Nephron progenitor cell (in vitro differentiated cells): ENCODE measurements at regions not wholly inside any gene's neighbourhood (a gene's known extent, or its start where the extent isn't known, plus 50 kb on each side); places are given as distances from the start of the nearest gene placed in this dataset.

Experiments used
- DNase-seq: peaks from one replicate; pipeline ENCODE4 v3.0.0; 2021
- H3K27ac Mint-ChIP-seq: 2 replicates; pipeline ENCODE4 v1.8.0; 2021; ENCODE audit warnings: mild to moderate bottlenecking, moderate library complexity, mixed read lengths
- H3K27me3 Mint-ChIP-seq: 2 replicates; pipeline ENCODE4 v1.8.0; 2021; ENCODE audit warnings: mild to moderate bottlenecking, low read depth, mixed read lengths; ENCODE audit not compliant: poor library complexity
- H3K36me3 Mint-ChIP-seq: 2 replicates; pipeline ENCODE4 v1.8.0; 2021; ENCODE audit warnings: low read depth, mixed read lengths
- H3K4me1 Mint-ChIP-seq: 2 replicates; pipeline ENCODE4 v1.8.0; 2021; ENCODE audit warnings: mixed read lengths
- H3K4me3 Mint-ChIP-seq: 2 replicates; pipeline ENCODE4 v1.8.0; 2021; ENCODE audit warnings: mild to moderate bottlenecking, moderate library complexity, mixed read lengths
- H3K9me3 Mint-ChIP-seq: 2 replicates; pipeline ENCODE4 v1.8.0; 2021; ENCODE audit warnings: mild to moderate bottlenecking, moderate library complexity, mixed read lengths
- CTCF ChIP-seq: fragments of 200-600 bp; sonication (generic); IDR thresholded peaks from 2 replicates; pipeline ENCODE4 v1.5.0; 2021; ENCODE audit warnings: antibody characterized with exemption

- no peak for DNase-seq
- peaks cover 12% of the 10 kb centered on the region for H3K27me3 Mint-ChIP-seq
- H3K9me3 Mint-ChIP-seq = no peaks in the 10 kb centered on the region
- H3K4me1 Mint-ChIP-seq = peaks cover 44% of the 10 kb centered on the region
- H3K27ac Mint-ChIP-seq = no peak overlapping the region
- TF ChIP-seq CTCF = no peak
- H3K4me3 Mint-ChIP-seq = no peak overlapping the region
- H3K36me3 Mint-ChIP-seq = no peaks in the 10 kb centered on the region
These were observed 63.7 kb upstream of the MRTFB start for GRCh38 chr16:14007450-14007849.

- no peaks in the 10 kb centered on the region for H3K36me3 Mint-ChIP-seq
- H3K27ac Mint-ChIP-seq = no peak overlapping the region
- H3K27me3 Mint-ChIP-seq = peaks cover 13% of the 10 kb centered on the region
- no peak overlapping the region for H3K4me3 Mint-ChIP-seq
- DNase-seq = no peak
- TF ChIP-seq CTCF = no peak
- no peaks in the 10 kb centered on the region for H3K9me3 Mint-ChIP-seq
- H3K4me1 Mint-ChIP-seq = peaks cover 46% of the 10 kb centered on the region
These were observed 60.1 kb upstream of the MRTFB start for GRCh38 chr16:14011001-14011400.

- no peaks in the 10 kb centered on the region for H3K9me3 Mint-ChIP-seq
- TF ChIP-seq CTCF = no peak
- no peak for DNase-seq
- peak overlapping the region; percentile 37 for H3K4me3 Mint-ChIP-seq
- H3K27me3 Mint-ChIP-seq = peaks cover 14% of the 10 kb centered on the region
- H3K4me1 Mint-ChIP-seq = peaks cover 47% of the 10 kb centered on the region
- H3K36me3 Mint-ChIP-seq = no peaks in the 10 kb centered on the region
- no peak overlapping the region for H3K27ac Mint-ChIP-seq
These were observed 59.3 kb upstream of the MRTFB start for GRCh38 chr16:14011846-14012245.

GRCh38 chr16:14013145-14013570 is 58.0 kb upstream of the MRTFB start:
- DNase-seq = no peak
- H3K36me3 Mint-ChIP-seq = no peaks in the 10 kb centered on the region
- H3K27me3 Mint-ChIP-seq = peaks cover 14% of the 10 kb centered on the region
- H3K4me3 Mint-ChIP-seq = peak overlapping the region; percentile 23
- H3K9me3 Mint-ChIP-seq = no peaks in the 10 kb centered on the region
- H3K4me1 Mint-ChIP-seq = peaks cover 47% of the 10 kb centered on the region
- no peak for TF ChIP-seq CTCF
- H3K27ac Mint-ChIP-seq = peak overlapping the region; percentile 55

GRCh38 chr16:14013571-14014283 is 57.4 kb upstream of the MRTFB start:
- no peak for TF ChIP-seq CTCF
- peak; percentile 16 for DNase-seq
- H3K36me3 Mint-ChIP-seq = no peaks in the 10 kb centered on the region
- no peaks in the 10 kb centered on the region for H3K9me3 Mint-ChIP-seq
- peak overlapping the region; percentile 88 for H3K27ac Mint-ChIP-seq
- peaks cover 48% of the 10 kb centered on the region for H3K4me1 Mint-ChIP-seq
- H3K4me3 Mint-ChIP-seq = peak overlapping the region; percentile 23
- peaks cover 13% of the 10 kb centered on the region for H3K27me3 Mint-ChIP-seq

GRCh38 chr16:14014284-14014625 is 56.9 kb upstream of the MRTFB start:
- no peak overlapping the region for H3K4me3 Mint-ChIP-seq
- H3K36me3 Mint-ChIP-seq = no peaks in the 10 kb centered on the region
- no peak for TF ChIP-seq CTCF
- no peak for DNase-seq
- H3K9me3 Mint-ChIP-seq = no peaks in the 10 kb centered on the region
- peaks cover 8% of the 10 kb centered on the region for H3K27me3 Mint-ChIP-seq
- peaks cover 51% of the 10 kb centered on the region for H3K4me1 Mint-ChIP-seq
- peak overlapping the region; percentile 88 for H3K27ac Mint-ChIP-seq
